ENCODE measurements at regions not wholly inside any gene's neighbourhood (a gene's known extent, or its start where the extent isn't known, plus 50 kb on each side); places are given as distances from the start of the nearest gene placed in this dataset.
"Not testable (repeated sequence)": the region's sequence is repeated elsewhere in the genome, so short reads cannot be mapped to it uniquely, and the experiment has no call there.

DNA sequence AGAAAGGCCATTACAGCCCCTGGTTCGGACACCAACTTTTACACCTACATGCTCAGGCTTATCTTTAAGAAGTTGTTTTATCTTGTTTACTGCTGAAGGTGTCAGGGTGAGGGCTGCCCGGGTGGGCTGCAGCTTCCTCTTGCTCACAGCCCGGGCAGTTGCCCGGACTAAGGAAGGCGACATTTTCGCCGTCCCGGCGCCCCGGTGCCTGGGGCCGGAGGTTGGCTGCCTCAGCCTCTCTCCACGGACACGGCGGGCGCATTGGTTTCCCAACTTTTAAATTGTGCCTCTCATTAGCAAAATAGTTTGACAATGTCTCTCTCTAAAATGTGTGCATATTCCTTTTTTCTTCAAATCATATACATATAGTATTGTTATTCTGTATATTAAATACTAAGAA is 198.5 kb downstream of the LRRC70 start:
- DNase-seq (ENCODE audit: low read depth) = not testable (repeated sequence)

DNA sequence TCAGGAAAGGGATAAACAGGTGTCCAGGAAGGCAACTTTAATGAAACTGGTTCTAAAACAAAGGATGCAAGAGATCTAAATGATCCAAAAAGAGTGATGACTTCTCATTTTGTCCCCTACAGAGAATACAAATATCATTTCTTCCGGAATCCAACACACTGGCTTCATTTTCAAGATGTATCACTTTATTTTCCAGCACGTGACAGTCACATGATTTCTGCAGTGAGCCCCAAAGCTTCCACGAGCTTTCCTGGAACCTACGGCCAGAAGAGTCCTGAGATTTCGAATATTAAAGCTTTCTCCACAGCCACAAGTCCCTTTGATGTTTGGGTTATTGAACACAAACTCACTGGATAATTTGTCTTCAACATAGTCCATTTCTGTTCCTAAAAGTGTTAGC is 198.0 kb downstream of the LRRC70 start:
- not testable (repeated sequence) for DNase-seq (ENCODE audit: low read depth)

DNA sequence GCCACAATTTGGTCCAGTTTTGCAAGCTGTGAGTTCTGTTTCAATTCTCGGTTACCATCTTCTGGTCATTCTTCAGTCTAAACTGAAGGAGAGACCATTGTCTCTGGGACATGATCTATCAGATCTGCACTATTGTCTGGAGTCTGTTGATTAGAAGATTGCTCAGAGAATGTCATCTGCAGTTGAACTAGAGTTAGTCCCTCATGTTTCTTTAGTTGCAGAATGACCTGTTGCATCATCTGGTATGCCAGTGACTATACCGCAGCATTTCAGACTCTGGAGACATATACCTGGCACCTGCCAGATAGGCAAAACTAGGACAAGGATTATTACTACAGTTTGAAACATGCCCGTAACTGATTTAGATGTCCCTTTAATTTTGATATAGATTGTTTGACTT is 194.8 kb downstream of the LRRC70 start:
- DNase-seq (ENCODE audit: low read depth) = no peak

DNA sequence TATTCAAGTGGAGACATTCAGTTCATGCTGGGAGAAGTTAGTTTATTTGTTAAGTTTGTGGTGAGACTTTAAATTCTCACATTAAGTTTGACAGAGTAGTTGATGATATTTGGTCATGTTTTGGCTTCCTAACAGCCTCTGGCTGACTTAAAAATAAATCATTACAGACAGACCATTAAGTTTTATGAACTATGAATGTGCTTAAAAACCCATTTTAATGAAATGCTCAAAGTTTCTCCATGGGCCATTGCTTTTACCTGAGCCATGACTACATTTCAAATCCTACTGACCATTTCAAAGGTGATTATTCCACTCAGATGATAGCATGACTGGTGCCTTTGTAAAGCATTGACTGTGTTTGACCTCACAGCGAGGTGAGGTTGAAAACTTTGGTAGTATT is 192.7 kb downstream of the LRRC70 start:
- DNase-seq (ENCODE audit: low read depth) = no peak

DNA sequence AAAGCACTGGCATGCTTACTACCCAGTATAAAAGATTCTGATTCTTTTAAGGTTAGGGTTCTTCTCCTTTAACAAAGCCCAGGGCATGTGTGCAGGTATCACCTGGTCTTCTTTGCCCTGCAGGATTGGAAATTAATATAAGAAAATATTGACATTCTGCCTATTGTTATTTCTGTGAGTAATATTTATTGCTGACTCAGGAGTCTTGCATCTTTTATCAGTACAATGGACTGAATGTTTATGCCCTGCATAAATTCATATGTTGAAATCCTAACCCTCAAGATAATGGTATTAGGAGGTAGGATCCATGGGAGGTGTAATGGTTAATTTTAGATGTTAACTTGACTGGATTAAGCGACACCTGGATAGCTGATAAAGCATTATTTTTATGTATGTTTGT is 189.0 kb downstream of the LRRC70 start:
- DNase-seq (ENCODE audit: low read depth) = no peak

DNA sequence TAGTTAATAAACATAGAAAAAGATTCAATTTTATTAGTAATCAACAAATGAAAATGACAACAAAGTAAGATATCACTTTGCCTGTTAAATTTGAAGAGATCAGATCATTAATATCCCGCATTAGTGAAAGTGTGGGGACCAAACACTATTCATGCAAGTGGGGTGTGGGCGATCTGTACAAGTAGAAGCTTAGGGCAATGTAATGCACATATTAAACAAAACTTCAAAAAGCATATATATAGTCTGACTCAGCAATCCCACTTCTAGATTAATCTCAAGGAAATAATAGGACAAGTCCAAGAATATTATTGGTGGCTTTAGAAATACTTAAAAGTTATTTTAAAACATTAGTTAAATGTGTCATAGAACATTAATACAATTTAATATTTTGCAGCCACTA is 188.5 kb downstream of the LRRC70 start:
- no peak for DNase-seq (ENCODE audit: low read depth)

DNA sequence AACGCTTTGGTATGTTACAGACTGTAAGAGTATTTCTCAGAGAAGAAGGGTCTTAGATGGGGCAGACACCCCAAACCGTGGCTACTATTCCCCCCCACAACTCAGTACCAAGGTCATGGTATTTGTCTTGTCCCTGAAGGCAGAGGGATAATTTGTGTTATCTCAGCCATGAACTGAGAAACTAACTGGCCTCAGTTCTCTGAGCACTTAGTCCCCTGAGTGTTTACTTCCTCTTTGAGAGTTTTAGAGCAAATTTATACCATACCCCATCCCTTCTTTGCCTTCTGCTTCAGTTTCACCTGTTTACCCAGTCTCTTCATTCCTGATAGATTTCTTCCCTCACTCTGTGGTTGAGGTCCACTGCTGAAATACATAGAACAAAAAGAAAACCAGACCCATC is 183.9 kb downstream of the LRRC70 start:
- DNase-seq (ENCODE audit: low read depth) = no peak

DNA sequence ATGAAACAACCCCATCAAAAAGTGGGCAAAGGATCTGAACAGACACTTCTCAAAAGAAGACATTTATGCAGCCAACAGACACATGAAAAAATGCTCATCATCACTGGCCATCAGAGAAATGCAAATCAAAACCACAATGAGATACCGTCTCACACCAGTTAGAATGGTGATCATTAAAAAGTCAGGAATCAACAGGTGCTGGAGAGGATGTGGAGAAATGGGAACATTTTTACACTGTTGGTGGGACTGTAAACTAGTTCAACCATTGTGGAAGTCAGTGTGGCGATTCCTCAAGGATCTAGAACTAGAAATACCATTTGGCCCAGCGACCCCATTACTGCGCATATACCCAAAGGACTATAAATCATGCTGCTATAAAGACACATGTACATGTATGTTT is 179.1 kb downstream of the LRRC70 start:
- DNase-seq (ENCODE audit: low read depth) = not testable (repeated sequence)

DNA sequence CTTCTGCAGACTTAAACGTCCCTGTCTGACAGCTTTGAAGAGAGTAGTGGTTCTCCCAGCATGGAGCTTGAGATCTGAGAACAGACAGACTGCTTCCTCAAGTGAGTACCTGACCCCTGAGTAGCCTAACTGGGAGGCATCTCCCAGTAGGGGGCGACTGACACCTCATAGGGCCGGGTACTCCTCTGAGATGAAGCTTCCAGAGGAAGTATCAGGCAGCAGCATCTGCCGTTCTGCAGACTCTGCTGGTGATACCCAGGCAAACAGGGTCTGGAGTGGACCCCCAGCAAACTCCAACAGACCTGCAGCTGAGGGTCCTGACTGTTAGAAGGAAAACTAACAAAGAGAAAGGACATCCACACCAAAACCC is 174.4 kb downstream of the LRRC70 start:
- not testable (repeated sequence) for DNase-seq (ENCODE audit: low read depth)

DNA sequence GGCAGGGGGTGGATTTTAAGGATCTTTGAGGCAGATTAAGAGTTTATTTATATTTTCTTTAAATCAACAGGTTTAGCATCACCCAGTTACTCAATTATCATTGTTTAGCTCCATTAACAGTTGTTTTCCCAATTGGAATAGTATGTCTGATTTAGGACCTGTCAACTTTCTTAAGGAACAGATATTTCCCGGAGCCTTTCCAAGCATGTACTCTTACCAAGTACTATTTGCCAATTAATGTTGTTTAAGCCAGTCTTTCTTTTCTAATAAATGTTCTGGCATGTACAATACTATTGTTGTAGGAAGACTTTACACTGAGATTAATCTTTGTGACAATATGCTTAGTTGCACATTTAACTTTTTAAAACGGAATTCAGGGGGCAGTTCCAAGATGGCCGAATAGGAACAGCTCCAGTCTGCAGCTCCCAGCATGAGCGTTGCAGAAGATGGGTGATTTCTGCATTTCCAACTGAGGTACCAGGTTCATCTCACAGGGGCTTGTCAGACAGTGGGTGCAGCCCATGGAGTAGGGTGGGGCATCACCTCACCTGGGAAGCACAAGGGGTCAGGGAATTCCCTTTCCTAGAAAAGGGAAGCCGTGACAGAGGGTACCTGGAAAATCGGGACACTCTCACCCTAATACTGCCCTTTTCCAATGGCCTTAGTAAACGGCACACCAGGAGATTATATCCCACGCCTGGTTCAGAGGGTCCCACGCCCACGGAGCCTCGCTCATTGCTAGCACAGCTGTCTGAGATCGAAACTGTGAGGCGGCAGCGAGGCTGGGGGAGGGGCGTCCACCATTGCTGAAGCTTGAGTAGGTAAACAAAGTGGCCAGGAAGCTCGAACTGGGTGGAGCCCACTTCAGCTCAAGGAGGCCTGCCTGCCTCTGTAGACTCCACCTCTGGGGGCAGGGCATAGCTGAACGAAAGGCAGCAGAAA is 173.7 kb downstream of the LRRC70 start:
- not testable (repeated sequence) for DNase-seq (ENCODE audit: low read depth)

DNA sequence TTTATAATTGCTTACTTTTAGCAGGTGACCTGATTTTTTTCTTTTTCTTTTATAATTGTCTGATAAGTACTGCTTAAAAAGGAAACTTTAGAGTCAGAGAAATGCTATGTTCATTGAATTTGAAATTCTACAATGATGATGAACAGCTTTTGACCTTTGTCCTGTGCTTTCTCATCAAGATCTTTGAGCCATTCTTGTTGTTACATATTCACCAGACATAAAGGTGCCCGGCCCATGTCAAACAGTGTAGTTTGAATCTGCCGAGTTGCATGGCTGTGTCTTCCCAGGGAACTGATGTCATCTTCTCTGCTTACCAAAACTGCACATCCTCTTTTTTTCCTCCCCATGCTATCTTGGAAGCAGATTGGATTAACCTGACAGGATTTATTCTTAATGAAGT is 163.6 kb downstream of the LRRC70 start:
- DNase-seq (ENCODE audit: low read depth) = no peak

DNA sequence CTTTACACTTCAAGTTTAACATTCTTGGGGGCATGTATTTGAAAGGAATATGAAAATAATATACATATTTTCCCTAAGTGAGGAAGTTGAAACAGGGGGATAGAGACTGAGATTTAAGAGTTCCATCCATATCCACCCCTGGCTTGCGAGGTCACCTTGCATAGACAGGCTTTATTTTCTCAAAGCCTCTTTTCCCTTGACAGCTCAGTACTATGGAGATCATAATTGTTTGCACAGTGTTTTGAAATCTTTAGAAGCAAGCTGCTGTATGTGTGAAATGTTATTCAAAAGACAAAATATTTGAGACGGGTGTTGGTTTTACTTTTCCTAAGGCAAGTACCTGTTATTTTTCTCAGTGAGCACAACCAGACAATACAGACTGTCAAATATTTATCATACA is 163.1 kb downstream of the LRRC70 start:
- no peak for DNase-seq (ENCODE audit: low read depth)

DNA sequence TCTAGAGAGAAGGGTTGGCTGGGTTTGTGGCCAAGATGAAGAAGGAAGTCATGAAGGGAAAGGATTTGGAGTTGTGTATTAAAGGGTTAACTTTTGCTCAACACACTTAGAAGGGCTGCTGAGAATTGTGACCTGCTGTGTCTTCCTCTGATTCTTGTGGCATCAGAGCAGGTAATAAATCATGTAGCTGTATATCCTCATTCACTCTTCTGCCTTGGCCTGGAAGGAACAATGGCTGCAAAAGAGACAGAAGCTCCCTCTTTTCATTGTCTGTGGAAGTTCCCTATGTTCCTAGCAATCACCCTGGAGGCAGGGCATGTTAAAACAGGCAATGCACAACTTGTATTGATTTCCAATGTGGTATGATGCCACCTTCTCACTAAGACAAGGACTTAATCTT is 159.1 kb downstream of the LRRC70 start:
- no peak for DNase-seq (ENCODE audit: low read depth)

DNA sequence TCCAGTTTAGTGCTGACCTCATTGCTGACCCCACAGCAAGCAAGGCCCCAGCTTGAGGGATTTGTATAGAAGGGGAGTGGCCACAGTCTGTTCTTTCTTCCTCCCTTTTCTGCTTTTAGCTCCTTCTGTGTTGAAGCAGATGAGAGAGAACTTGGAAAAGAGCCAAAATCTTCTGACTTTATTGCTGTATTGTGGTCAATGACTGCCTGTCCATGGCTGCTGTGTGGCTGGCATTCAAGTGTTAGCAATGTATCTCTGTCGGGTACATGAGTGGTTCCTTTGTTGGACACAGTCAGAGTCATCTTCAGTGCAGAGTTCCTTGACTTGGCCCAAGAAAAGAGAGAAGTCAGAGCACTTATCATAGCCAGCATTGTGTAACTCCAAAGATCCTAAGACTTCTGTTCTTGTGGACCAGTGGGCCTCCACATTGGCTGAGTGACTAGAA is 154.1 kb downstream of the LRRC70 start:
- DNase-seq (ENCODE audit: low read depth) = peak; percentile 4

DNA sequence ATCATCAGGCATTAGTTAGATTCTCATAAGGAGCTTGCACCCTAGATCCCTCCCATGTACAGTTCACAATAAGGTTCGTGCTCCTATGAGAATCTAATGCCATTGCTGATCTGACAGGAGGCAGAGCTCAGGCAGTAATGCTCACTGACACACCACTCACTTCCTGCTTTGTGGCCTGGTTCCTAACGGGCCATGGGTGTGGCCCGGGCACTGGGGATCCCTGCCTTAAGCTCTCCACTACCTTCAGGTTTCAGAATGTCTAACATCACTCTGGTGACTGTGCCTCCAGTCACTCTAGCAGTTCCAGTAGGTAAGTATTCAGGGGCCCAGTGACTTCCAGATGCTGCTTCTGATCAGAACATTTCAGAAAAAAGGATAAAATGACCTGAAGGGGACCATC is 152.4 kb downstream of the LRRC70 start:
- DNase-seq (ENCODE audit: low read depth) = peak; percentile 2

DNA sequence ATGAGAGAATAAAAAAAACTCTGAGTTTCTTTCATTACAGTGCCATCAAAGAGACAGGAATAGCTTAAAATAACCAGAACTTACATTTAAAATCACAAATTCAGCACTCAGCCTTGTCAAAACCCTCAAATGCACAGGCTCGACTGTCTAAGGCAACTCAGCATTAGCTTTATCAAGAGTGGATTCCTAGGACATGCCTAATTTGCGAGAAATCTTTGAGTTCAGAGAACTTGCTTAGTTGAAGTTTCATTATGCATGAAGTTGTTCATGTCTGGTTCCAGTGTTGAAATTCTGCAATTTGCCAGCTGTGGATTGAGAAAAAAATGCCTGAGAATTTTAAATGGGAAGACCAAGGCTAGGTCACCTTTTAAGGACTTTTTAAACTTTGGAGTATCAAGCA is 151.1 kb downstream of the LRRC70 start:
- no peak for DNase-seq (ENCODE audit: low read depth)

DNA sequence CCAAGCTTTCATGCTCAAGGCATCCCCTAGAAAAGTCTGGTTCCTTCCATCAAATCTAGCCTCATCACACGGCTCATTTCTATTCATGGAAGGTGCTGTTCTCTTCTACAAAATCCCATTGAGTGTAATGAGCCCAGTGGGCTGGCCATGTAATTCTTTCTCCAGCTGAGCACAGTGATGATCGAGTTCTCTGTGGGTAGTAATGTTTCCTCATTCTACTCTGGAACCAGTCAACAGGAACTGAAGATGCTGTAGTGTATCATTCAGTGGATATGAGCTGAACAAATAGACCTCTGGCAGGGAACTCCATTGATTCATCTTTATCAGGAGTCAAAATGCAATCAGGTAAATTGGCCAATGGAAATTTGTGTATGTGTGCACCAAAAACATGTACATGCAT is 149.2 kb downstream of the LRRC70 start:
- DNase-seq (ENCODE audit: low read depth) = no peak

DNA sequence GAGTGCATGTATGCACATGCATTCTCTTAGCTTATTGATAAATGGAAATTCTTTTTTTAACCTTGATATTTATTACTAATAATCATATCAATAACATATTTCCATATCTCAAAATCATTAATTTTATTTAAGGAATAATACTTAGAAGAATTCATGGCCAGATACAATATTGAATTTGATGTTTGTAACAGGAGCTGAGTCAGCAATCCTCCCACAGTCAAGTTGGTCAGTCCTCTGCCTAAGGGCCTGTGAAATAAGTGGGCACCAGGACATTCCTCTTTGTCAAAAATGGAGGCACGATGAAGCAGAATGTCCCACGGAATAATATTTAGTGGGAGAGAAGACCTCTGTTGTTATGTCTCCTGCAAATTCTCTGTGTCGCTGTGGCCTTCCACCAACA is 148.6 kb downstream of the LRRC70 start:
- DNase-seq (ENCODE audit: low read depth) = no peak

DNA sequence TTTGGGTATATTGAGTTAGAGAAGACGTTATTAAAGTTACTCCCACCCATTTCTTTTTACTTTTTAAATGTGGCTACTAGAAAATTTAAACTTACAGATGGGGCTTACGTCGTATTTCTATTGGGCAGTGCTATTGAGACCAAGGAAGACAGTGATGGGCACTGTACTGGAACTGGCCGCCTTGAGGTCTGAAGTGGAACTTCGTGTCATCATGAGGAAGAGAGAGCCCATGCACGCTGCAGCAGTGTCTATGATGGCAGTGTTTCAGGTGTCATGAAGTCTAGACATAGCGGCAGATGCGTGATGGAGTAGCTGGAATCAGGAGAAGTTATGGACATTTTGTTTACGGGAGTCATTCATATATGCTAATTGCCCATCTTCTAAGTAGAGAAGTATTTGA is 143.7 kb downstream of the LRRC70 start:
- DNase-seq (ENCODE audit: low read depth) = no peak

DNA sequence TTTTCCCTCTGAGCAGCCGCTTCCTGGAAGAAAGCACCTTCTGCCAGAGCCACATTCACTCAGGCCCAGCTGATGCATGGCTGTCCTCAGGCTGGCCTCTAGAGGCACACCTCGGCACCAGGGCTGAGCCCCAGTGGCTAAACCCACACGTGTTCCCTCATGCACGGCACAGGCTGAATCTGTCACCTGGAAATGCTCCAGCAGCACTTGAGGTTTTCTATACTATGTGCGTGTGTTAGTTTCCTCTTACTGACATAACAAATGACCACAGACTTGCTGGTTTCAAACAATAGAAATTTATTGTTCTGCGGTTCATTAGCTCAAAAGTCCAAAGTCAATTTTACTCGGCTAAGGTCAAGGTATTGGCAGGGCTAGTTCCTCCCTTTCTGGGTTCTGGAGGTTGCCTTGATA is 141.4 kb downstream of the LRRC70 start:
- DNase-seq (ENCODE audit: low read depth) = peak; percentile 33

DNA sequence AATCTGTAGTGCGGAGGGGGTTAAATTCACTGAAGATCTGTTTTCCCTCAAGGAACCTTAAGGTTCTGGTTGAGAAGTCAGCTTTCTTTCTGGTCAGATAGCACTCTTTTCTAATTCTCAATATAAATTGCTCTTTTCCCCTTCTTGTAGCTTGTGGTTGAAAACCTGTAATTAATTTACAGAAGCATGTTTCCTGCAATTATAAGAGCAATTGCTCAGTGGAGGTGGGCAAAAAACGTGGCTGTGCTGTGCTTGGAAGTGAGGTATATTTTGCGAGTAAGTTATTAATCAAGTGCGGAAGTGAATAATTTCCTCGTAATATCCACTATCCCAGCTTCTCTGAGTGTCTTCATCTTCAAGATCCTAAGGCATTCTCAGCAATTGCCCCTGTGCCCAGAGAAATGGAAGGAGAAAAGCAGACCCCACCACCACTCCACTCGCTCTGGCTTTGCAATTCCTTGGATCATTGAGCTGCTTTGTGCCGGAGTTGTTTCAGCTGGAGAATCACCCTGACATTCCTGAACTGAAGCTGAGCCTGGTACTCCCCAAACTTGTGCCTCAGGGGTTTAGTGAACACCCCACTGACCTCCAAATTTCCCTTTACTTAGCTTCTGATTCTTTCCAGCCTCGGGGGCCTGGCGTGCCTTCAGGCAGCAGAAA is 140.6 kb downstream of the LRRC70 start:
- DNase-seq (ENCODE audit: low read depth) = no peak

DNA sequence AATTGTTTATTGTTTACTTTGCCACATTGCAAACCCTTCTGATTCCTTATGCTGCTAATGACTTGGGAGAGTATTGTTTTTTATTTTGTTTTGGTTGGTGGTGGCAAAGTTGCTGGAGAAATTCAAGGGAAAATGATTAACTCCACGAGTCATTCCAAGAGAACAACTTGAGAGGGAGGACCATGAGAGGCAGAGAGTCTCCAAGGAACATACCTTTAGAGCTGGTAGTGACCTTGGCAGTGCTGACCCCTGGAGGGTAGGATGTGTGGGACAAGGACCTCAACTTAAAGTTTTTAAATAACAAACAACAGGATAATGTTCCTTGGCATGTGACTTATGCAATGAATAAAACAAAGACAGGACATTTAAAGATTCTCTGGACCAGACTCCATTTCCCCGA is 139.7 kb downstream of the LRRC70 start:
- DNase-seq (ENCODE audit: low read depth) = peak; percentile 3

DNA sequence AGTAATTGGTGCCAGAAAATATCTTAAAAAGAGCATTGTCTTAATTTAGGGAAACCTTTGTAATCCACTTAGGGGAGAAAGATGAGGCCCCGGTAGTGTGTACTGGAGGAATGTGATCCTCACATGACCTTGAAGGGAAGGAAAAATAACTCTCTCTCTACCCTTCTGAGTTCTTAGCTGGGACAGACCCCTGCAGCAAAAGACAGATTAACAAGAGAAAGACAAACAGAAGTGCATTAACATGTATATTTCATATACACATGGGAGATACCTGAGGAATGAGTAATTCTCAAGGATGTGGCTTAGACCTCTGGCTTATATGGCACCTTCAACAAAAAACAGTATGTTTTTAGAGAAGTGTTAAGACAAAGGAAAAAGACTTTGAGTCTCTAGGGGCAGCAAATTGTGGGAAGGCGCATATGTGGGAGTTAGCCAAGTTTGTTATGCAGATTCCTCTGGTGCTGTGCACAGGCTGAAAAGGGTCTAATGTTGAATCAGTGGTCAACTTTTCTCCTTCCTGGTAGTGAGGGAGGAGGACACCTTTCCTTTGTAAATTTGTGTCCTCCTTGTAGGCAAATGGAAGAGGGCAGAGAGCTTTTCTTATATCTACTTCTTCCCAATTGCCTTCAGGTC is 138.8 kb downstream of the LRRC70 start:
- peak; percentile 5 for DNase-seq (ENCODE audit: low read depth)

All from ELR (cell line).